ENCODE measurements at regions not wholly inside any gene's neighbourhood (a gene's known extent, or its start where the extent isn't known, plus 50 kb on each side); places are given as distances from the start of the nearest gene placed in this dataset.

DNA sequence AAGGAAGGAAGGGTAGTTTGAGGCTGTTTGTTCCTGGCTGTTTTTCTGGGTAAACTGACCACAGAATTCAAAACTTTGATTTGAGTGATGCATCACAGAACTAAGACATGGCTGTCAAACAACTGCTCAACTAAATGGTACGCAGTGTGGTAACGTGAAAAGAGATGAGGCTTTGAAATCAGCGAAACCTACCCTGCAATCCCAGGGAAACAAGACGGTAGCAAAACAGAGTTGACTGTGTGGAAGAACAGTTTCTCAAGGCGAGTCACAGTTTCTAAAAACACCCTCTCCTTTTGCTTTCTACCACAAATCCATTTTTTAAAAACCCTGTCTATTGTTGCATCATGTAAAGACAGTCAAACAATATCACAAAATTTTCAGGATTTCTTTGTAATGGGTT, 156.0 kb upstream of the MAF start:
- no peak for DNase-seq (ENCODE audit: low read depth)

DNA sequence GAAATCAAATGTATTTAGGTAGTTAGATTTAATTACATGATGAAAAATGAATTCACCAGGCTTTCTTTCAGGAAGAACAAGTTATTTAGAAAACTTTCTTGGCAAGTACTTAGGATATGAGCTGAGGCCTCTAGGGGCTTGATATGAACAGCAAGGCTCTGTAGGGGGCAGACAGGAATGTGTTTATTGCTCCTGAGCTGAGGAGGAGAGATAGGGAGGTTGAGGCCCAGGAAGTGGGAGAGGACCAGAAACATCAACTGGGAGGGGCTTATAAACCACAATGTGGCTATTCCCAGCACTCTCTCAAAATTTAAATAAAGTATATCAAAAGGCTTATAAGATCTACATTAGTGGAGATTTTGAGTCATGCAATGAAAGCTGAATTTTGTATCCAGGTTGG, 154.0 kb upstream of the MAF start:
- no peak for DNase-seq (ENCODE audit: low read depth)

DNA sequence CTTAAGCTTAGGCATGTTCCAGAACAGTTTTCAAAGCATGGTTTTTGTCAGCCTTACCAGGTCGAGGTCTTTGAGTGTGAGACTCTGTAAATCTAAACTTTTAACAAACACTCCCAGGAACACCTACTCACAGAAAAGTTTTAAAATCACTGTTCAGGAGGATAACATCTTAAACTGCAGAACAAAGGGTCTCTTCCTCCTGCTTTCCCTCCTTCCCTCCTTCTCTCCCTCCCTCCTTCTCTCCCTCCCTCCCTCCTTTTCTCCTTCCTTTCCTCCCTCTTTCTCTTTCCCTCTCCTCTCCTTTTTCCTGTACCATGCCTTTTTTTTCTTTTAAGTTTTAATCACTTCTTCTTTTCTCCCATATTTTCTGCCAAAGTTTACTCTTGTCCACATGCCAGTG, 153.5 kb upstream of the MAF start:
- no peak for DNase-seq (ENCODE audit: low read depth)

DNA sequence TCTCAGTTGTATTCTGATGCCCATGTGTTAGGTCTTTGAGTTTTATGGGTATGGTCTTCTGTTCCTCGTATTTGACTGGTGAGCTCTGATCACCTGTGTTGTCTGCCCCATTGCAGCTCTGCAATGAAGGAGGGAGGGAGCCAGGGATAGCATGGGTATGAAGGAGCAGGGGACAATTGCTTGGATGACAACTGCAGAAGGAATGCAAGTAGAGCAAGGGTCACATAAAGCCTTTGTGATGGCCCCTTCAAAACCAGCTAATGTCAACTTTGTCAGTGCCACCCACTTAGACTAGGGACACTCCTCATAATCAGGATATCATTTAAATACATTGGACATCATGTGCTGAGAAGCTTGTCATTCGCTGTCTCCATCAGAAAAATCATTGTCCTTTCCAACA, 152.7 kb upstream of the MAF start:
- DNase-seq (ENCODE audit: low read depth): no peak

DNA sequence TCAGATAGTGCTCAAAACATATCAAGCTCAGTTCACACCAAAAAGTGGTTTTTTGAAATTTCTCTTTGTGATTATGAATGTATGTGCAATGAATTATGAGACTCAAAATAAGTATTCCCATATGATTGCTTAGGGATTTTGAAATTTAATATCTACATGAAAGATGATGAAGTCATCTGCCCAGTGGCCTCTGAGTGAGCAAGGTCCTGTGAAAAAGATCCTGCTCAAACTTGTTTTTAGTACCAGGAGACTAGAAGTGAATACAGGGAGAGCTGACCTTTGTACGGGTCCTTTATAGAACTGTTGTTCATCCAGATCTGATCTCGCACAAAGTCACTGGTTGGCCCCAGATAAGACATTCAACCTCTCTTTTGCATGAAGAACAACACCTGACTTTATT, 151.9 kb upstream of the MAF start:
- no peak for DNase-seq (ENCODE audit: low read depth)

DNA sequence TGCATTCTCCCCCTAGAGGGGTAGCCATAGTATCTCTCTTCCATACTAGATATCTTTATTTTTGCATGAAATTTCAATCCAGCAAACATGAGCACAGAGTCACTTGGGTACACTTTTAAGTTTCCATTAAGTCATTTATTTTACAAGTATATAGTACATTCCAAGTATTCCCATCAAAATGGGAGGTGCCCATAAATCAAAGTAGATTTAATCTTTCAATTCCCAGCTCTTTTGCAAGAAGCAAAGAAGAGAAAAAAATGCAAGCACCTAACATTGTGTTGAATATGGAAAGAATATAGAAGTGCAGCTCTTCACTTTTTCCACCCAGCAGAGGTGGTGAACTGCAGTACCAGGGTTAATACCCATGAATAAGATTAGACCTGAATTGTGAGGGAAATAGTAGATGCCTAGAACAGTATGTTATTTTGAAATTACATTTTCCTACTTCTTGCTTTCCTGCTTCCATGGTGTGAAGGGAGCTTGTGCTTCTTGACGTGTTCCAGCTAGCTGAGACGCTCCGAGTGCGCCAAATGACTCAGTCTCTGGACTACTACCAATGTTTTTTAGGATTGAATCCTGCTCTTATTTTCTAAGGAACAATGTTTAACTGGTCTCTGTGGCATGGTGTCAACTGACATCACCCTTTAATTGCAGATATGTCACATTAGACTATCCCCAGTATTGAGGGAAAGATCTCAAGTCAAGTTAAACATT, 151.1 kb upstream of the MAF start:
- DNase-seq (ENCODE audit: low read depth): no peak

DNA sequence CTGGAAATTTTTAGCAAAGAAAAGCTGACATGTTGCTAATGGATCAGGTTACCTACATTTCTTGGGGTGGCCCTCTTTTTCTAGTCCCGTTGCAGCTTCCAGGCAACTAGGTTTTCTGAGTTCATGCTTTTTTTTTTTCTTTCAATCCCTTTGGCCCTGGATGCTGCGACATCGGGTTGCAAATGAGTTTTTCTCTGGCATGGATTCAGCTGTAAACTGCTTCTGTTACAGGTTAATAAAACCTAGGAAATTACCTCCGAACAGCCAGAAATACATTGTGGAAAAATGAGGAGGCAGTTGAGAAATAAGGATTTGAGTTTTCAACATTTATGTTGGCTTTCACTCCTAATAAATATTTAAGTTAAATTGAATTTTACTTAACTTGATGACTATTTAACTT, 149.8 kb upstream of the MAF start:
- DNase-seq (ENCODE audit: low read depth): no peak

DNA sequence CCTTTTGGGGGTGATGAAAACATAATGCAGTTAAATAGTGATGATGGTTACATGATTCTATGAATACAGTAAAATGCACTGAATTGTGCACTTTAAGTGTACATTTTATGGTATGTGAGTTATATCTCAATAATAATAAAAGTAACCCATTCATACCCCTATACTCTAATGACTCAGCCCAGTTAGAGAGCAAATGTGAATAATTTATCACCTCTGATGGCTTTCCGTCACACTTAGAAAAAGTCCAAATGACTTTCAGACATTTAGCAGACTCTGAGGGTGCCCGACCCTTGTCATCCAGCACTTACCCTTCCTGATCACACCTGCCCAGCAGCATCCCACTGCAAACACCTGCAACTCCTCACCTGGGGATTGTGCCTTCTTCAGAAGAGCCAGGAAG, 148.1 kb upstream of the MAF start:
- DNase-seq (ENCODE audit: low read depth): no peak

DNA sequence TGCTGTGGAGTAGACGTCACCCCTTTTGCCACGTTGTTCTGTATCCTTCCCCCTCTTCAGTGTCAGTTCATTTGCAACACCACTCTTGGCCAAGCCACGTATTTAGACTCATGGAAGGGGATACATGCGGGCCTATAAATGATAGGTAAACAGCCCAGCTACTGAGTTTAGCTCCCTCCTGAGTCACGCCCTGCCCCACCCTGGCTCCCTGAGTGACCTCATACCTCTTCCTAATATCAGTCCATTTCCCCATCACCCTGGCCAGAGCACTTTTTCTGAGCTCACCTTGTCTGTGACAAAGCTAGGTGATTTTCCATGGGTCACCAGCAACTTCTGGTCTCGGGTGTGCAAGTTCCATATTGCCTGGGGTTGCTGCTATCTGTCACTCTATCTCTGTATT, 147.2 kb upstream of the MAF start:
- DNase-seq (ENCODE audit: low read depth): no peak

DNA sequence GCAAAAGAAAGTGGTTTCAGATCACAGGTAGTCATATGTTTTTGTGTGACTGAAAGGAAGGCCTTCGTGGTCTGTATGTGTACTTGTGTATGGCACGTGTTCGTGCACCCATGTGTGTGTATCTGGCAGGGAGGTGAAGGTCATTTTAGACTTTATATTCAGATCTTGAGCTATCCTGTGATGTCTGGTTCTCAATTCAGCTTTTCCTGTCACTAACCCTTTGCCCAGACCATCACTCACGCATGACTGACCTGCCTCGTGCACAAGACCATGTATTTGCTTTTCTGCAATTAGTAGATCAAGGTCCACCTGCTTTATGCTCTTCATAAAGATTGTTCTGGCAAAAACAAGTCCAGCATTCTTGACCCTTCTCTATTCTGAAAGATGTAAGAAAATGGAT, 139.7 kb upstream of the MAF start:
- no peak for DNase-seq (ENCODE audit: low read depth)

DNA sequence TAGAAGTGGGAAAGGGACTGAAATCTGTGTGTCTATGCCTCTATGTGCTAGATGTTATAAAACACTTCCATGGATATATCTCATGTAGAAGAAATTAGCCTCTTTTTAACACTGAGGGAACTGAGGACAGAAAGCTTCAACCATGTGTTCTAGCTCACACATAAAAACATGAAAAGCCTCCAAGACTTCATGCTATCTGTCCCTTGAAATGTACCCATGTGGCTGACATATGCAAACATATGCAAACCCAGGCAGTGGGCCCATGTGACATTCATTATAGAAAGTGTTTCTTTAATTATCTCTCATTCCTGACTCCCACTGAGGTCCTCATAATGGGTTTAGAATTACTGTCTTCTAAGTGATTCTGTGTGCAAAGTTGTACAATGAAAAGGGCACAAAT, 134.7 kb upstream of the MAF start:
- no peak for DNase-seq (ENCODE audit: low read depth)

DNA sequence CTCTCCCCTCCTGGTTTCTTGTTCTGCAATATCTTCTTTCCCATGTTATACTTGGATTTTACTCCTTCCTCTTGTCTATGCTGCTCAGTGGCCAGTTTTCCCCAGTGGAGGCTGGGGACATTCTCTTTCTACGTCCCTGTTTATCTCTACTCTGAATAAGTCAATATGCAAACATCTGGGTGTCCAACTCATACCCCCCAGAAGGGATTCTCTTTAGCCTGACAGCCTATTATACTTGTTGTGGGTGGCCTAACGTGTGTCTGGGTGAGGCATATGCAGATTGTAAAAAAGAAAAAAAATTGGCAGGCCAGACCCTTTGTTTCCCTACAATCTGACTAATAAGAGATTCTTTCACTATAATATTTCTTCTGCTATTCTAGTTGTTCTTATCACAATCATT, 134.2 kb upstream of the MAF start:
- DNase-seq (ENCODE audit: low read depth): no peak

DNA sequence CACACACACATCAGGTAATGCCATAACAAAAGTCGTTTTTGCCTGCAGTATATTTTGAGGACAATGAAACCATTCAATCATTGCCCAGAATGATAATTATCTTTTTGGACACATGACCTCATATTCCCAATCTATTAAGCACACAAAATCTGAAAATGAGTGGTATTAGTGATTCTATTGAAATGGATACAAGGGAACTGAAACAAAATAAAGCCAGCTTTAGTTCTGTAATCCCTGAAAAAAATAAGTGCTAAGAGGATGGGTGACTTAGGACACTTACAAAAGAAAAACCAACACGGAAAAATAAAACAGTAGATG, 128.3 kb upstream of the MAF start:
- no peak for DNase-seq (ENCODE audit: low read depth)

DNA sequence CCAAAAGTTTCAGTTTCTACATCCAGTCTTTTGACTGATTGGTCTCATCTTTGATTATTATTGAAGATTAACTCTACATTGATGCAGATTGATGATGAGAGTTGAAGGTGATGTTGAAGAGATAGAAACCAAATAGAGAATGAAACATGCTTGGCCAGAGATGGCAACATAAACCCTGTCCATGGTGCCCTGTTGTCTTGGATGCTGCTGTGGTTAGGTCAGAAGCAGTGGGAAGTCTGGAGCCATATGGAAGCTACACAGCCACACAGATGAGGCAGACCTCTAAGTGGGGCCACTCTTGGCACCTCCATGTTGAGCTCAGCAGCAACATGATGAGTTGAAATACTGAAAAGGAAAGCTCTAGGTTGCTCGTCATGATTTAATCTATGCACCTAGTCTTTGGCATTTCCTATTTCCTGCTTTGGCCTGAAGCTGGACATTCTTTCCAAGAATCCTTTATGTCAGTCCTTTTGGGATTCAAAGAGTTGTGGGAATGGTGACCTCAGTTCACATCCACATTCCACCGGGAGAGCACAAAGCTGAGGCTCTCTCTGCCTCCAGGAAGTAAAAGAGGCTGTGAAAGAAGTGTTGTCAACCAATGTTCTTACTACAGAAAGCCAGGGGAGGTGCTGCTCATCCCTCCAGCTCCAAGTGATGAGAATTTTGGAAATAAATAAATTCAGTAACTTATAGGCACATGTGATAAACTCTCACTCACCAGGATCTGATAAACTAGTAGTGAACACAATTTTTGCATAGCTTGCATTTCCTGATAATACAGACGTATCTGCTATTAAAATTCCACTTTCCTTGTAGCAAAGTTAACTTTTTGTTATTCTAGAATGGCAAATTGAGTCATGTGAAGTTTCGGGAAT, 127.7 kb upstream of the MAF start:
- DNase-seq (ENCODE audit: low read depth): no peak

DNA sequence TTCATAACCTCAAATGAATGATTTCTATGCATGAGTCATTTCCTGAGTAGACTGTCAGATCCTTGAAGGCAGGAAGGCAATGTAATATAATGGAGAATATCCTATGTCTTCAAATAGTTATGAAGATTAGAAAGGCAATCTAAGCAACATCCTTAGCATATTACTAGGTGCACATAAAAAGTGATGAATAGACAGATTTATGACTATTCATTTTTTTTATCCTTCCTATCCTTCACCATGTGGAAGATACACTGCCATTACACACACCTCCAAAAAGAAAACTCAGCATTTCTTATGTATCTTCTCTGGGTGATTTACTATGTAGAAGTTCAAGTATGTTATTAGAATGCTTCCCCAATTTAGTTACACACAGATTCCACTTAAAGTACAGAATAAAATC, 126.4 kb upstream of the MAF start:
- DNase-seq (ENCODE audit: low read depth): no peak

DNA sequence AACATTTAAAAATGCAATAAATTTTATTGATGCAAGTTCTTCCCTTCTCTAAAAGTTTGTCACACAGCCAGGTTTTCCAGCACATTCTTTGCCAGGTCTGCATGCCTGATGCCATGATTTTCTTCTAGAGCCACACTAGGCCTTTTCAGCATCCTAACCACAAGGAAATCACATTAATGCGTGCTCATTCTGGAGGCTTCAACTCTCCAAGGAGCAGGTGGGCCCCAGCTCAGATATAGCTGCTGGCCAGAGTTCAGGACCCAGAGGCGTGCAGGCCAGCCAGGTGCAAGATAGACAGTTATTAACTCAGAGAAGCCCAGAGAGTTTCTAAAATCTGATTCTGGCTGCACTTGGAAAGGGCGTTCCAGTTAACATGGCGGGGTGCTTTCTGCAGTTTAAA, 124.5 kb upstream of the MAF start:
- DNase-seq (ENCODE audit: low read depth): no peak

DNA sequence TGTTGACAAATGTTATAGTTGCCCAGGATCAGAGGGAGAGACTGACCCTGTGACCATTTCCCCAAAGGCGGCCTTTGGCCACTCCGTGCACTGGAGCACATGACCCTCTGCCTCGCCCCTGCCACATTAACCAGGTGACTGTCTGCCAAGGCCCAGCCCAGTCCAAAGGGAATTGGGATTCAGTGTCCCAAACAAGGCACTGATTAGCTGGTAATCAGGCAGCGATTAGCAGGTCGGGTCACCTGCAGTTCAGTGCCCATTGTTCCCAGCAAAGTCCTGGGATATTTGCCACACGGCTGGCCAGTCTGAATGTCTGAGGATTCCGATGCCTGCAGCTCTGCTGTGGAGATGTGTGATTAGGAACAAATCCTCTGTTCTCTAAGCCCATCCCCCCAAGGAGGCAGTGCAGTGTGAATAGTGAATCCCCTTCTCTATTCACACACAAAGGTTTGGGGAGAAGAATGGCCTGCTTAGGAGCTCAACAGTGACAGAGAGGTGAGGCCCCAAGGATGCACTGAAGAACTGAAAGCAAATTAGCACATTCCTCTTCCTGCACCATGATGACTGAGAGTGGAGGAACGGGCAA, 123.1 kb upstream of the MAF start:
- DNase-seq (ENCODE audit: low read depth): no peak

DNA sequence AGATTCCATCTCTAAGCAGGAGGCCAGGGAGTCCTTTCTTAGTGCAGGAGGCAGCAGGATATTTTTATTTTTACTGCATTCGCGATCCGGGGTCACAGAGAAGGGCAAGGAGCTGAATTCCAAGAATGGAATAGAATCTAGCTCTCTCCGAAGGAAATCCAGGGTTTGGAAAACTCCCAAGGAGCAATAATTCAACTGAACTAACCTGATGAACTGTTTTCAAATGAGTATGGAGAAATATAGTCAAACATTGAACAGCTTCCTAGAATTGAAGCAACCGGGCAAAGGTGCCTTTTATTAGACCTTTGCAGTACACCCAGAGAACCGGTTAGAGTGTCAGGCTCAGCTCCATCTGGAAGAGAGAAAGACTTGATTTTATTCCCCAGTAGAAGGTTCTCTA, 120.7 kb upstream of the MAF start:
- no peak for DNase-seq (ENCODE audit: low read depth)

DNA sequence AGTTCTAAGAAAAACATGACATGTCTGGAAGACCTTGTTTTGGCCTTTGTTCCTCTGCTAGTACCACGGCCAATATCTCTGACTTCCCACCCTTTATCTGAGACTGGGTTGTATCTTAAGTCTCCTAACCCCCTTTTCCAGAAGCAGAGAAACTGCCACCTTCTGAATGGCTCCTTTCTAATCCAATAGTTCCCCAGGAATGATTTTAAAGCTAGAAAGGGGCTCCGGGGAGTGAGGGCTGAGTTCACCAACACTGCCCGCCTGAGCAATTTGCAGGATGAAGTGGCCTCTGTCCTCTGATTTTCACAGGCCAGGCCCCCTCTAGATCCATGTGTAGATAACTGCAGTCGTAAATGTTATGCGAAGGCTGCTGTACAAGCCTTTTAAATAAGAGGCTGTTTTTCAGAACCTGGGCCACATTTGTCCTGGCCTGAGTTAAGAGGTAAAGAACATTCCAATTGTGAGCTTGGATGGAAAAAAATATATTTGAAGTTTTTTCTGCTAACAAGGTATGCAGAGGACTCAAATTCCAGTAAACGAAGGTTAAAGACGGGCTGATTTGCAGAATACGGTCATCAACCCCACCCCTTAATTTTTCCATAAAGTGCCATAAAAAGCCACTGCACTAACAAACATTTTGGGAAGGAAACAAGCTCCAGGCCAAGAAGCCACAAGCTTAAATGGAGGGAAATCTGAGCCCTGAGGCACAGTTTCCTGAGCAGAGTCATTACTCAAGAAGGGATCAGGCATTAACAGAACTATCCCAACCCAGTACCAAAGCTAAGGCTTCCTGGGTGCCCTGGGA, 117.0 kb upstream of the MAF start:
- DNase-seq (ENCODE audit: low read depth): no peak

DNA sequence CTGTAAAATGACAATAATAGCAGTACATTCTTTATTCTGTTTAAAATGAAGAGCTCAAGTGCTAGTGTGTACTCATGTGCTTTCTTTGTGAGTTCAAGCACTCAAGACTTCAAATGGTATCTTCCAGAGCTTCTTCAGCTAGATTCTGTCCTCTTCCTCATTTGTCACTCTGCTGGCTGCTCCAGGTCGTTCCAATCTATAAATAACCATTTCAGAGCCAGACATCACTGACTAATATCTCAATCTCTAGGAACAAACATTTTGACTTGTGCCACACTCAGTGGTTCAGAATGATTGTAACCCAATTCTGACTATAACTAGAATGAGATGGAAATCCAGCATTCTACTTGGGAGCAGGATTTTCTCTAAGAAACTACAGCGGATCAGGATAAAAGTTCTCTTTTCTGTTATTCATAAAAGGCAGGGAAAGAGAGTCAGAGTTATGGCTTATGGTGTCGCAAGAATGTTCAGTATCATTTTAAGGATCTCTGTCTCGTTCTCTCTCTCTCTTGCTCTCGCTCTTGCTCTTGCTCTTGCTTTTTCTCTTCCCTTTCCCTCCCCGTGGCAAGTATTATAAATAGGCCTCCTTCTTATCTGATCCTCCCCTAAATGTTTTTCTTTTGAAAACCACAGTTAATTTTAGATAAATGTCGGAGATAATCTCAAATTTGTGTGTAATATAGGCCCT, 116.3 kb upstream of the MAF start:
- no peak for DNase-seq (ENCODE audit: low read depth)

DNA sequence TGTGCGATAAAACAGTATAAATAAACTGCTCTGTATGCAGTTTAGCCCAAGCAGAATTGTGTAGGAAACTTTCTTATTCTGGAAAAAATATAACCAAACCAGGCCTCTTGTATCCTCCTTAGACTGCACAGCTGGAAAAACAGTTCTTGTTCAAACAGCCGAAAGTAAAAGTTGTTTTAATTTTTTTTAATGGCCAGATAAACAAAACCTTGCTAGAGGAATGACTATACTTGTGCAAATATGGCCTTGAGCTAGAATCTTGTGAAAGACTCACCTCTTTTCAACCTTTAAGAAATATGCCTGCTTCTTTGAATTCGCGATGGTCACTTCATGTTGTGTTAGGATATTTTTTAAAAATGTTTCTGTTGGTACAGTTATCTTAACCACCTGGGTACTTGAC, 114.5 kb upstream of the MAF start:
- no peak for DNase-seq (ENCODE audit: low read depth)

DNA sequence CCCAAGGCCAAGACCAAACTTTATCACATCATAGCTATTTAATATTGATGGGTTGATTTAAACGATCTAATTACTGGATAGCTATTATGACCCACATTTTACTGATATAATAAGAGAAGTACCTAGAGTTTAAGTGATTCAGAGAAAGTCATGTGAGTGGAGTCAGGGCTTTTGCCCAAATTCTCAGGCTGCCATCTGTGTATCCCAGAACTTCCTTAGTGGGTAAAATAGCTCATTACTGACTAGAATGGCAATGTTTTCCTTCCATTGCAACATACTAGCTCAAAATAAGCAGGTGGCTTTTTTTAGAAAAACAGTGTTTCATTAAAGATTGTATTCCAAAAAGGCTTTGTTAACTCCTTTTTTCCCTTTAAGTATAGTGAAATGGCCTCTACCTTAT, 113.9 kb upstream of the MAF start:
- no peak for DNase-seq (ENCODE audit: low read depth)
